ENCODE measurements at regions not wholly inside any gene's neighbourhood (a gene's known extent, or its start where the extent isn't known, plus 50 kb on each side); places are given as distances from the start of the nearest gene placed in this dataset.
"Not testable (repeated sequence)": the region's sequence is repeated elsewhere in the genome, so short reads cannot be mapped to it uniquely, and the experiment has no call there.

GRCh38 chr20:63145156-63145555, 70.8 kb downstream of the YTHDF1 start:
- no peak for DNase-seq

GRCh38 chr20:63142933-63143332, 73.0 kb downstream of the YTHDF1 start:
- no peak for DNase-seq

GRCh38 chr20:63141531-63141930, 74.4 kb downstream of the YTHDF1 start:
- no peak for DNase-seq

GRCh38 chr20:63140514-63141433, 75.2 kb downstream of the YTHDF1 start:
- DNase-seq, result no peak

GRCh38 chr20:63139837-63140236, 76.1 kb downstream of the YTHDF1 start:
- no peak for DNase-seq

- DNase-seq, result no peak
These were observed 76.6 kb downstream of the YTHDF1 start for GRCh38 chr20:63139356-63139755.

GRCh38 chr20:63138855-63139341, 77.0 kb downstream of the YTHDF1 start:
- DNase-seq, result no peak

GRCh38 chr20:63137851-63138415, 78.0 kb downstream of the YTHDF1 start:
- DNase-seq, result no peak

- no peak for DNase-seq
These were observed 79.6 kb downstream of the YTHDF1 start for GRCh38 chr20:63136296-63136695.

GRCh38 chr20:63135411-63135810, 80.5 kb downstream of the YTHDF1 start:
- no peak for DNase-seq

- not testable (repeated sequence) for DNase-seq
These were observed 81.1 kb downstream of the YTHDF1 start for GRCh38 chr20:63134711-63135361.

GRCh38 chr20:63134201-63134612, 81.7 kb downstream of the YTHDF1 start:
- no peak for DNase-seq

GRCh38 chr20:63133481-63134091, 82.3 kb downstream of the YTHDF1 start:
- no peak for DNase-seq

- DNase-seq, result peak; percentile 2
These were observed 83.0 kb downstream of the YTHDF1 start for GRCh38 chr20:63132715-63133471.

GRCh38 chr20:63132131-63132714, 83.7 kb downstream of the YTHDF1 start:
- DNase-seq, result no peak

GRCh38 chr20:63130658-63131577, 85.0 kb downstream of the YTHDF1 start:
- no peak for DNase-seq

GRCh38 chr20:63129991-63130657, 85.8 kb downstream of the YTHDF1 start:
- no peak for DNase-seq

- DNase-seq, result no peak
These were observed 86.5 kb downstream of the YTHDF1 start for GRCh38 chr20:63129376-63129965.

- DNase-seq, result no peak
These were observed 87.0 kb downstream of the YTHDF1 start for GRCh38 chr20:63128956-63129355.

- DNase-seq, result peak; percentile 0
These were observed 87.6 kb downstream of the YTHDF1 start for GRCh38 chr20:63128367-63128766.

Measured in activated gamma-delta T cell treated with Interleukin-2 at 50 U/mL for 16 hours (primary cell).